ENCODE measurements at regions not wholly inside any gene's neighbourhood (a gene's known extent, or its start where the extent isn't known, plus 50 kb on each side); places are given as distances from the start of the nearest gene placed in this dataset.

GRCh38 chr11:32215157-32215556 is 124.3 kb downstream of the RCN1 start:
- TF ChIP-seq CTCF (IDR thresholded peaks at IDR 0.05; ENCODE audit: insufficient read depth, low read length) (no peak), POLR2AphosphoS5 (IDR thresholded peaks at IDR 0.05; ENCODE audit: low read depth) (no peak), REST (IDR thresholded peaks at IDR 0.05; ENCODE audit: insufficient replicate concordance, low read depth) (no peak)
